ENCODE measurements at regions not wholly inside any gene's neighbourhood (a gene's known extent, or its start where the extent isn't known, plus 50 kb on each side); places are given as distances from the start of the nearest gene placed in this dataset.

GRCh38 chr2:134098321-134098720, 155.6 kb upstream of the MGAT5 start:
- DNase-seq = no peak

DNA sequence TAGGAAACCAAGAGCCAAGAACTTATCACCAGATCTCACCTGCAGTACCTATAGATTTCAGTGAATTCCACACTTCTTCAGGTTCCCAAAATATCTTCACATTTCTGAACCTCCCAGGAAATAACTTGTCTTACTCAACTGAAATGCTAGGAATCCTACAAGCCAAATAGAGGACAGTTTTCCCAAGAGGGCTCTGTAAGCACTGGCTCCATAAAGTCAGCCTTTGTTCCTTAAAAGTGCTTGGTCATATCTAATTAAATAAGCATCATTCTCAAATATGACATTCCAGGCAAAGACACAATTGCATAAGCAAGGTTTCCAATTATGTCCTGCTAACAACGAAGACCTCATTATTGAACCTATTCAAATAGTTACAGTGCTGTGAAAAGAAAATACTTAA, 154.6 kb upstream of the MGAT5 start:
- DNase-seq = no peak

- no peak for DNase-seq
Measured at GRCh38 chr2:134103196-134103595, 150.7 kb upstream of the MGAT5 start.

DNA sequence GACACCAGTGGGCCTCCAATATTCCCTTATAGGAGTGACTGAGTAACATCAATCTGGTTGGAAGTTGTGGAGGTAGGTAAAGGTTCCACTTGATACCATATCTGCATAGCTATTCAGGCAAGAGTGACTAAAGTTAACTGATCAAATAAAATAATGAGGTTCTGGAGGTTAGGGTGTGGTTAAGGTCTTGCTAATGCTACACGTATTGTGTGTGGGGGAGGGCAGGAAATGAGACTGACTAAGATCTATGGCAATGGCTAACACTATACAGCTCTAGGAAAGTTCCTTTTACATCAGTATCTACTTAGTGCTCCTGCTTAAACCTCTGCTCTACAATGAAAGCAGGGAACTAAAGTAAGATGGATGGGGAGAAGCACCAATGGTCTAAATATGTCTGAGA, 149.1 kb upstream of the MGAT5 start:
- DNase-seq = no peak

GRCh38 chr2:134107402-134107801, 146.5 kb upstream of the MGAT5 start:
- DNase-seq = no peak

GRCh38 chr2:134108113-134108512, 145.8 kb upstream of the MGAT5 start:
- no peak for DNase-seq

GRCh38 chr2:134109246-134109645, 144.6 kb upstream of the MGAT5 start:
- DNase-seq = no peak

DNA sequence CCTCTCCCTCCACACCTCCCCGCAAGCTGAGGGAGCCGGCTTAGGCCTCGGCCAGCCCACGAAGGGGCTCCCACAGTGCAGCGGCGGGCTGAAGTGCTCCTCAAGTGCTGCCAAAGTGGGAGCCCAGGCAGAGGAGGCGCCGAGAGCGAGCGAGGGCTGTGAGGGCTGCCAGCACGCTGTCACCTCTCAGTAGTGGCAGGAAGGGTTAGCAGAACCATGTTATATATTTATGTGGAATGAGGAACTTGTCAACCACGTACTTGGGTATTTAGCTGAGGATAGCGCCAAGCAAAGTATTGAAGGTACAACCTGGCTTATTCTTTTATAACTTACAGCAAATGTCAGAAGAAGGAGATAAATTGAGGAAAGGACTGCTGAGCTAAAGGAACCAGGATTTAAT, 144.1 kb upstream of the MGAT5 start:
- no peak for DNase-seq

DNA sequence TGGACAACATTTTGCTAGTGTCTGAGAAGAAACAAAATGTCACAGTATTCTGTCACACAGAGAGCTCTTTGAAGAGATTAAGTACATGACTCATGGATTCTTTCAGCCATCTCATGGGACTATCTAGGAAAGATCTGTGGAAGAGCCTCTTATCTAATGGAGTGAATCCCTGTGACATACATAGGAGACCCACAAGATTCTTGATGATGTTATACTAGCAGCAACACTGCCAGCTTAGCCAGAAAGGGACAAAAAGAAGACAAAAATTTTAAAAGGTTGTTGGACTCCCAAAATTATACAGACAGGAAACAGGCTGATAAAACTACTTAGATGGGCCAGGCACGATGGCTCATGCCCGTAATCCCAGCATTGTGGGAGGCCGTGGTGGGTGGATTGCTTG, 143.3 kb upstream of the MGAT5 start:
- DNase-seq = no peak

DNA sequence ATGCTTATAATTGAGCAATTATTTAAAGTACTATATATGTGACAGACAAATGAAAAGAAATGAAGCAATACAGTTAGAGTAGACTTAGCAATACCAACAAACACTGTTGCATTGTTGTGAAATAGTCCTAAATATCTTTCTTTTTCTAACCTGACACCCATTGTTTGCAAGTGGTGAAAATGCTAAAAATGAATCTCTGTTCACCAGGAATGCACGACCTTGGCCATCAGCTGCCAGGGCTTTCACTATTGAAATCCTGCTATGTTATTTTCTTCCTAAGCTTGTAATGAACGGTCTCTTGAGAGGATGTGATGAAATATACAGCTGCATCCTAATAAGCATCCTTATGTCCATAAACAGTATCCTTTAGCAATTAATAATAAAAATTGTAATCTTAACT, 136.2 kb upstream of the MGAT5 start:
- DNase-seq = no peak

GRCh38 chr2:134118279-134119116, 135.4 kb upstream of the MGAT5 start:
- DNase-seq = peak; percentile 92

DNA sequence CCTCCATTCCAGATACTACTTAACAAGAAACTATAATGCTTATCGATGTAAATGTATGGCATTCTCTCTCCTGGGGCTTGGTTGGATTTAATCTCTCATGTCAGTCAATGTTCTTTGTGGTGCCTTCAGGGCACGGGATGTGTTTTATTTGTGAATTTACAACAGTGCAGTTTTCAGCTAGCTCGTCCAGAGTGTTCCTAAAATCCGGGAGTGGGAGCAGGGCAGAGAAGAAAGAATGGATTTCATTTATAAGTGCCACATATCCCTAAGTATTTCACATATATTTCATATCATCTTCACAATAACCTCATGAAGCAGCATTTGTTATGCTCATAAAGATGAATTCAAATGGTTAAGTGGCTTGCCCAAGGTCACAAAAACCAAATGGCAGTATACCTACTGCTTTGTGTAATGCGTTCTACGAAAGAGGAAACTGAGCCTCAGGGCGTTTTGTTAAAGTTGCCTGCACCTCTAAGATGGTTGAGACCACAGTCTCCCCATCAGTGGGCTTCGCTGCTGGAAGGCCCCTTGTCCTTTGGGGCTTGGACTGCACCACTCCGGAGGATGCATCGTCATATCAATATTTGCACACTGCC, 134.7 kb upstream of the MGAT5 start:
- DNase-seq = no peak

- peak; percentile 78 for DNase-seq
Measured at GRCh38 chr2:134119713-134120405, 134.0 kb upstream of the MGAT5 start.

DNA sequence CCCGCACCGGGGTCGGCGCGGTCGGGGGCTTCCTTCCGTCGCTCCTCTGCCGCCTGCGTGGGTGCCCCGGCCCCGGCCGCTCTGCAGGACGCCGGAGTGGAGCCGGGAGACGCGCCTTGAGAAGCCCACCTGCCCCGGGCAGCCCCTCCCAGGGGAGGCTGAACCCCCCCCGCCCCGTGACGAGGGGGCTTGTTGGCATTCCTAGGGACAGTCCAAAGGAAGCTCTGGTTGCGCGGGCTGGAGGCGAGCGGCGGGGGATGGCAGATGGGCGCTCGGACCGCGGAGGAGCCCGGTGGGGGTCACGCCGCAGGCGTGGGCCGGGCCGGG, 133.5 kb upstream of the MGAT5 start:
- DNase-seq = no peak

GRCh38 chr2:134120733-134121630, 132.9 kb upstream of the MGAT5 start:
- DNase-seq = no peak

GRCh38 chr2:134122610-134123009, 131.3 kb upstream of the MGAT5 start:
- no peak for DNase-seq

DNA sequence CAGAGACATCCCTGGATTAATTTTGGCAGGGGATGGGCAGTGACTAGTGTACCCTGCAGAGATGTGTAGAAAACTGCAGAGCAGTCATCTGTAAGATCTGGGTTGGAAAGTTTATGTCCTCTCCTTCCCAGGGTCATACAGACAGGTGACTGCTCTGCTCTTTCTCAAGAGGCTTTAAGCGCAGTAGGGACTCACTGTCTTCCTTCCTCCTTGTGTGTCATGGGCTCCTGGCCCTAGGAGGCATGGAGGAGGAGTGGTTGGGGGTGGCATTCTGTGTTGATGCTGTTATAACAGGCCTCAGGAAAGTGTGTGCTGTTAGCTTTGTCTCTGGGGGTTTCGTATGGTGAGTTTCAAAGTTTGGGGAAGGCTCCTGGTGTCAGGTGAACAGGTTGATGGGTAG, 130.5 kb upstream of the MGAT5 start:
- no peak for DNase-seq

DNA sequence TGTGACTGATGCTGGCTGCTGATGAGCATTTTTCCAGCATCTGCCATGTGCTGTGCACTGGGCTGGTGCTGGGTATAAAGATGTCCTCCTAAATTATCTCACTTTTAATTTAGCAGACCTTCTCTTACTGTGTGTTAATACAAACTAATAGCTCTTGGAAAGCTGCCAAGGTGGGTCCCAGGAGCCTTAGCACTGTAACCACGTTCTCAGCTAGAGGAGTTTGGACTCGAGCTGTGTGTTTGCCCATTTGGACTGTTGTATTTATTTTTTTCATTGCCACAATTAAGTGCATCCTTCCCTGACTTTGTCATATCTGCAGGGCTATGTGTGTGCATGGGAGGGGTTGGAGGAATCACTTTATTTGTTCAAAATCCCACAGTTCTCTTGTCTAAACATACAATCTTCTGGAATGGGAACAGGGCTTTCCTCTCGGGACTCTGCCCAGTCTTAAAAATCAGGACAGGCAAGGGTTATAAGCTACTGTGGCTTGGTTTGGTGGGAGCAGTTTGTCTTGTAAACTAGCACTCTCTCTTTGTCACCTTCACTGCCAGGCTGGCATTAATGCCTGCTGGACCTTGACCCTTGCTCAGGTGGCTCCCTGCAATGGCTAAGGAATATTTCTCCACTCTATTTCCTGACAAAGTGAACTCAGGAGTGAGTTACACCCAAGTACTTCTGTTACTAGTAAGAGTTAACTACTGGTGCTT, 129.7 kb upstream of the MGAT5 start:
- DNase-seq = no peak

DNA sequence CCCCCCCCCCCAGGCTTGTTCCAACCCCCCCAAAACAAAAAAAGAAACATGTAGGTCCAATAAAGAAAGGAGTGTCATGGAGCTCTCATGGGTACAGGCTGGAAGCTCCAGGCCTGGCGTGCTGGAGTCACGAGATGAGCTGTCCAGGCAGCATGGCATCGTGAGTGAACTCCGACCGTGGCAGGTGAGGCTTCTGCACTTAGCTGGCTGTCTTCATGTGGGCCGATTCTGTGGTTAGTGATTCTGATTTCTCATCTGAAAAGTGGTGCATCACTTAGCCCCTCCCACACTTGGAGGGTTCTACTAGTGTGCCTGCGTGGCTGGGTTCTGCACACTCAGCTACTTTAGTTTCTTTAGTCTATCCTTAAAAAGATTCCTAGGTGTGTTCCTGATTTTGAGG, 126.4 kb upstream of the MGAT5 start:
- no peak for DNase-seq

DNA sequence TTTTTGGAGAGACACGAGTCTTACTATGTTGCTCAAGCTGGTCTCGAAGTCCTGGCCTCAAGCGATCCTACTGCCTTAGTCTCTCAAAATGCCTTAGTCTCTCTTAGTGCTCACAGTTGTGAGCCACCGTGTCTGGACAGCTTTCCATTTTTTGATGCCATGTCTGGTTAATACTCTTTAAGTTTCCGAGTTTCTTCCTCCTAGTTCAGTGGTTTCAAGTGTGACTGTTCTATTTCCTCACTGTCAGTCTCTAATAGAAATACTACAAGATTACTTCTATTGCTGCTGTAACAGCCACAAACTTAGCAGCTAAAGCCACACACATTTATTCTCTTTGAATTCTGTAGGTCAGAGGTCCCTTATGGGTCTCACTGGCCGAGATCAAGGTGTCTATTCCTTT, 125.1 kb upstream of the MGAT5 start:
- no peak for DNase-seq

GRCh38 chr2:134129900-134130537, 123.9 kb upstream of the MGAT5 start:
- DNase-seq = no peak

Data from GF-D8 (cell line).